ENCODE measurements at regions not wholly inside any gene's neighbourhood (a gene's known extent, or its start where the extent isn't known, plus 50 kb on each side); places are given as distances from the start of the nearest gene placed in this dataset.

DNA sequence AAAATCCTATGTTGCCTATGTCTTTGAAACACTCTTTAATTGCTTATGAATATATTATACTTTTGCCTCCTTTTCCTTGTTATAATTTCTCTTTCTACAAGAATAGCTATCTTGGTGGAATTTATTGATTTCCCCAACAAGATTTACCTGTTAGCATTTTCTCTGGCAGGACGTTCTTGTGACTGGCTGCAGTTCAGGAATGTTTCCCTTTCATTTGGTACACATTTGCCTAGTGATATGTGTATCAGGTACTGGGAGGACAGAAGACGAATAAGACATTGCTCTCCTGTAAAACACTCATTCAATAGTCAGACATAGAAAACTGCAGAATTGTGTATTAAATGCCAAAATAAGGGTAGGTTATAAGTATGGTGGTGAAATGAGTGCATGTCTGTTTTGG is 279.9 kb downstream of the FAT3 start:
- TF ChIP-seq, protein P1, sequence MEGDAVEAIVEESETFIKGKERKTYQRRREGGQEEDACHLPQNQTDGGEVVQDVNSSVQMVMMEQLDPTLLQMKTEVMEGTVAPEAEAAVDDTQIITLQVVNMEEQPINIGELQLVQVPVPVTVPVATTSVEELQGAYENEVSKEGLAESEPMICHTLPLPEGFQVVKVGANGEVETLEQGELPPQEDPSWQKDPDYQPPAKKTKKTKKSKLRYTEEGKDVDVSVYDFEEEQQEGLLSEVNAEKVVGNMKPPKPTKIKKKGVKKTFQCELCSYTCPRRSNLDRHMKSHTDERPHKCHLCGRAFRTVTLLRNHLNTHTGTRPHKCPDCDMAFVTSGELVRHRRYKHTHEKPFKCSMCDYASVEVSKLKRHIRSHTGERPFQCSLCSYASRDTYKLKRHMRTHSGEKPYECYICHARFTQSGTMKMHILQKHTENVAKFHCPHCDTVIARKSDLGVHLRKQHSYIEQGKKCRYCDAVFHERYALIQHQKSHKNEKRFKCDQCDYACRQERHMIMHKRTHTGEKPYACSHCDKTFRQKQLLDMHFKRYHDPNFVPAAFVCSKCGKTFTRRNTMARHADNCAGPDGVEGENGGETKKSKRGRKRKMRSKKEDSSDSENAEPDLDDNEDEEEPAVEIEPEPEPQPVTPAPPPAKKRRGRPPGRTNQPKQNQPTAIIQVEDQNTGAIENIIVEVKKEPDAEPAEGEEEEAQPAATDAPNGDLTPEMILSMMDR (conservative IDR thresholded peaks at IDR 0.05; ENCODE audit: low read depth, low read length), result no peak
- no peaks in the 10 kb centered on the region for H4K20me1 ChIP-seq (ENCODE audit: insufficient read depth)

DNA sequence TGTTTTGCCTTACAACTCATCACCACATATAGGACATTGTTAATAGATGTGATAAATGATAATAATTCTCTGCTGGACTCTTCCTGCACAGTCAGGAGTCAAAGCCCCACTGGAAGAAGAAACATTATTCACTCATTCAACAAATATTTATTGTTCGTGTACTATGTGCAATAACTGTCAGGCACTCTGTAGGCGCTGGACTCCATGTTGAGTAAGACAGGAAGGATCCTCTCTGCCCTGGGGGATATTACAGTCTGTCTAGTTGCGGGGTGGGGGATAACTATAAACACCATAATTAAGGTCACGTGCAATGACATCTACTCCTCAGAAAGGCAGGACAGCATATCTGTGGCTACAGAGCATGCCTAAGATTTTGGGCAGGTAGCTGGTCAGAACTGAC is 281.1 kb downstream of the FAT3 start:
- Histone ChIP-seq H3K4me3 (IDR thresholded peaks at IDR 0.05; ENCODE audit: insufficient read depth, low read depth, low read length) (no peak overlapping the region), H3K36me3 (ENCODE audit: insufficient read depth) (no peaks in the 10 kb centered on the region), H4K20me1 (ENCODE audit: insufficient read depth) (no peaks in the 10 kb centered on the region), H3K27me3 (ENCODE audit: insufficient read depth, low read depth) (no peaks in the 10 kb centered on the region), H2AFZ (ENCODE audit: low read depth) (no peak overlapping the region), H3K79me2 (ENCODE audit: insufficient read depth, low read depth) (no peaks in the 10 kb centered on the region), H3K4me2 (no peak overlapping the region), H3K9ac (no peak overlapping the region), H3K27ac (no peak overlapping the region), H3K4me1 (ENCODE audit: low read depth, poor library complexity, severe bottlenecking) (no peaks in the 10 kb centered on the region)
- TF ChIP-seq, protein P1 (conservative IDR thresholded peaks at IDR 0.05; ENCODE audit: low read depth, low read length), result no peak

More for the DNA sequence above, 279.9 kb downstream of the FAT3 start:
- H2AFZ ChIP-seq (ENCODE audit: low read depth), result no peak overlapping the region
- H3K4me3 ChIP-seq (IDR thresholded peaks at IDR 0.05; ENCODE audit: insufficient read depth, low read depth, low read length), result no peak overlapping the region
- no peaks in the 10 kb centered on the region for H3K27me3 ChIP-seq (ENCODE audit: insufficient read depth, low read depth)
- no peak overlapping the region for H3K9ac ChIP-seq
- no peak overlapping the region for H3K4me2 ChIP-seq
- H3K79me2 ChIP-seq (ENCODE audit: insufficient read depth, low read depth), result no peaks in the 10 kb centered on the region
- H3K4me1 ChIP-seq (ENCODE audit: low read depth, poor library complexity, severe bottlenecking), result no peaks in the 10 kb centered on the region
- no peaks in the 10 kb centered on the region for H3K36me3 ChIP-seq (ENCODE audit: insufficient read depth)
- H3K27ac ChIP-seq, result no peak overlapping the region

DNA sequence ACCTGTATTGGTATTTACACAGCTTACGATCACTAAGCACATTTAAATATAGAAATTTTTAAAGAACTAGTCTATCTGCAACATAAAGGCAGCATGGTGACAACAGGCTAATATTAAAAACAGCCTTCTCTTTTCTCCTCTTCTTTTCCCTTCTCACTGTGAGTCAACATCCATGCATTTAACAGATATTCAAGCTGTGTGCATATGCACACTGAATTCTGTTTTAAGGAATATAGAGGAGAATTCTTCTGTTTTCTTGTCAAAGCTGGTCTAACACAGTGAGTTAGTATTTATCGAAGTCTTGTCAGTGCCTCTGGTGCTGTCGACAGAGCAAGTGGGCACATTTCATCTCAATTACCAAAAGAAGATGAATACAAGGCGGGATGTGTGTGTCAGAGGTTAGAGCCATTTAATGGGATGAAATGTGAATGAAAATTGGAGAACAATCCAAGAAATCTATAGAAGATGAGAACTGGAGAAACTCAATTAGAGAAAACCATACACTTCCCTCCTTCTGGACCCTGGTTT is 282.3 kb downstream of the FAT3 start:
- no peaks in the 10 kb centered on the region for H3K79me2 ChIP-seq (ENCODE audit: insufficient read depth, low read depth)
- no peaks in the 10 kb centered on the region for H3K4me1 ChIP-seq (ENCODE audit: low read depth, poor library complexity, severe bottlenecking)
- no peak overlapping the region for H3K4me2 ChIP-seq
- H3K27me3 ChIP-seq (ENCODE audit: insufficient read depth, low read depth), result no peaks in the 10 kb centered on the region
- TF ChIP-seq, protein P1 (conservative IDR thresholded peaks at IDR 0.05; ENCODE audit: low read depth, low read length), result no peak
- H3K4me3 ChIP-seq (IDR thresholded peaks at IDR 0.05; ENCODE audit: insufficient read depth, low read depth, low read length), result no peak overlapping the region
- H3K9ac ChIP-seq, result no peak overlapping the region
- H3K27ac ChIP-seq, result no peak overlapping the region
- no peak overlapping the region for H2AFZ ChIP-seq (ENCODE audit: low read depth)
- H4K20me1 ChIP-seq (ENCODE audit: insufficient read depth), result no peaks in the 10 kb centered on the region
- no peaks in the 10 kb centered on the region for H3K36me3 ChIP-seq (ENCODE audit: insufficient read depth)

DNA sequence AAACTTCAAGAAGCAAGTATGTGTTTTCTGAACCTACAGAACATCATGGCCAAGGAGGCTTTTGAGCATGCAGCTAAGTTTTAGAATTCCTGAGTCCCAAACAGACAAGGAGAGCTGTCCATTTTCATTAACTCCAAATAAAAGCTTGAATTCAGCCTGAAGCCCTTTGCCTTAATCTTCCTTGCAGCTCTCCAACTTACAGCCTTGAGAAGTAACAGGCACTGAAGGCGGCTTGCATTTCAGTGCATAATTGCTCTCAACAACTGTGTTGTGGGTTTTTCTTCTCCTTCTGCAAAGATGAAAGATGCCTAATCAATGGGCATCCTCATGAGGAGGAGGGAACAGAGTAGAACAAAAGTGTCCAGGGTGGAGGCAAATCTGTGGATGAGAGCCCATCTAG is 286.0 kb downstream of the FAT3 start:
- no peak overlapping the region for H3K4me2 ChIP-seq
- no peak overlapping the region for H2AFZ ChIP-seq (ENCODE audit: low read depth)
- no peaks in the 10 kb centered on the region for H3K79me2 ChIP-seq (ENCODE audit: insufficient read depth, low read depth)
- TF ChIP-seq, protein P1 (conservative IDR thresholded peaks at IDR 0.05; ENCODE audit: low read depth, low read length), result no peak
- H3K4me3 ChIP-seq (IDR thresholded peaks at IDR 0.05; ENCODE audit: insufficient read depth, low read depth, low read length), result no peak overlapping the region
- H3K9ac ChIP-seq, result no peak overlapping the region
- H3K36me3 ChIP-seq (ENCODE audit: insufficient read depth), result no peaks in the 10 kb centered on the region
- H4K20me1 ChIP-seq (ENCODE audit: insufficient read depth), result no peaks in the 10 kb centered on the region
- no peaks in the 10 kb centered on the region for H3K27me3 ChIP-seq (ENCODE audit: insufficient read depth, low read depth)
- no peaks in the 10 kb centered on the region for H3K4me1 ChIP-seq (ENCODE audit: low read depth, poor library complexity, severe bottlenecking)
- H3K27ac ChIP-seq, result no peak overlapping the region
